Mesenchymal stem cell (in vitro differentiated cells and primary cell): ENCODE measurements at regions not wholly inside any gene's neighbourhood (a gene's known extent, or its start where the extent isn't known, plus 50 kb on each side); places are given as distances from the start of the nearest gene placed in this dataset.

ENCODE experiments used
- DNase-seq: peaks from one replicate; pipeline ENCODE4 v3.0.0-alpha.2; 2013
- H2AFZ ChIP-seq: one replicate; pipeline ENCODE4 v1.6.1; 2013; ENCODE audit warnings: low read depth, mild to moderate bottlenecking, control low read depth, inconsistent platforms, low read length, moderate library complexity
- H2AK5ac ChIP-seq: 2 replicates; pipeline ENCODE4 v1.6.1; 2013; ENCODE audit warnings: low read length, moderate library complexity, mild to moderate bottlenecking, inconsistent platforms; ENCODE audit not compliant: severe bottlenecking
- H2BK120ac ChIP-seq: one replicate; pipeline ENCODE4 v1.6.1; 2013; ENCODE audit warnings: low read depth, mild to moderate bottlenecking, inconsistent platforms, low read length, moderate library complexity
- H2BK12ac ChIP-seq, 2 experiments: one replicate each; pipeline ENCODE4 v1.6.1; 2013; ENCODE audit warnings: inconsistent platforms in 2 of 2, low read length in 2 of 2, mild to moderate bottlenecking in 2 of 2, moderate library complexity in 2 of 2, control low read depth in 1 of 2
- H2BK15ac ChIP-seq: one replicate; pipeline ENCODE4 v1.6.1; 2013; ENCODE audit warnings: mild to moderate bottlenecking, low read depth, inconsistent platforms; ENCODE audit not compliant: poor library complexity, severe bottlenecking
- H2BK5ac ChIP-seq: 2 replicates; pipeline ENCODE4 v1.6.1; 2013; ENCODE audit warnings: low read depth, mild to moderate bottlenecking, low read length, control low read depth, inconsistent platforms; ENCODE audit not compliant: poor library complexity, severe bottlenecking
- H3K14ac ChIP-seq, 2 experiments: one replicate each; pipeline ENCODE4 v1.6.1; 2013; ENCODE audit warnings: inconsistent platforms in 2 of 2, low read length in 2 of 2, control low read depth in 1 of 2, mild to moderate bottlenecking in 1 of 2, moderate library complexity in 1 of 2
- H3K18ac ChIP-seq, 2 experiments: one replicate each; pipeline ENCODE4 v1.6.1; 2013; ENCODE audit warnings: inconsistent platforms in 2 of 2, low read length in 2 of 2, control low read depth in 1 of 2, low read depth in 1 of 2, mild to moderate bottlenecking in 1 of 2
- H3K23ac ChIP-seq, 2 experiments: one replicate each; pipeline ENCODE4 v1.6.1; 2013; ENCODE audit warnings: inconsistent platforms in 2 of 2, low read length in 2 of 2, mild to moderate bottlenecking in 2 of 2, moderate library complexity in 2 of 2, control low read depth in 1 of 2
- H3K27ac ChIP-seq: 2 replicates; pipeline ENCODE4 v1.5.1; 2013; ENCODE audit warnings: mild to moderate bottlenecking, moderate library complexity, low read length, control low read depth, inconsistent platforms; ENCODE audit not compliant: poor library complexity, severe bottlenecking
- H3K27me3 ChIP-seq, 2 experiments: 2 replicates each; pipeline versions ENCODE4 v1.6.1 to v1.7.0; 2013; ENCODE audit warnings: low read length in 2 of 2, mild to moderate bottlenecking in 2 of 2, moderate library complexity in 2 of 2, control low read depth in 1 of 2, inconsistent platforms in 1 of 2; ENCODE audit not compliant: control insufficient read depth in 1 of 2, insufficient read depth in 1 of 2
- H3K36me3 ChIP-seq, 2 experiments: 2 replicates each; pipeline versions ENCODE4 v1.6.1 to v1.7.0; 2013; ENCODE audit warnings: low read length in 2 of 2, control low read depth in 1 of 2, inconsistent platforms in 1 of 2, low read depth in 1 of 2, mild to moderate bottlenecking in 1 of 2; ENCODE audit not compliant: insufficient read depth in 2 of 2, control insufficient read depth in 1 of 2
- H3K4ac ChIP-seq, 2 experiments: one replicate each; pipeline ENCODE4 v1.6.1; 2013; ENCODE audit warnings: inconsistent platforms in 2 of 2, low read length in 2 of 2, mild to moderate bottlenecking in 2 of 2, moderate library complexity in 2 of 2, control low read depth in 1 of 2, low read depth in 1 of 2
- H3K4me1 ChIP-seq: 2 replicates; pipeline ENCODE4 v1.6.1; 2013; ENCODE audit warnings: low read depth, low read length, control low read depth; ENCODE audit not compliant: control insufficient read depth, insufficient read depth
- H3K4me2 ChIP-seq: 2 replicates; pipeline ENCODE4 v1.6.1; 2013; ENCODE audit warnings: low read length, mild to moderate bottlenecking, inconsistent platforms; ENCODE audit not compliant: poor library complexity, severe bottlenecking
- H3K4me3 ChIP-seq, 2 experiments: 2 replicates each; pipeline versions ENCODE4 v1.5.1 to v1.7.0; 2013; ENCODE audit warnings: low read length in 2 of 2, mild to moderate bottlenecking in 2 of 2, control low read depth in 1 of 2, low read depth in 1 of 2; ENCODE audit not compliant: insufficient read depth in 1 of 2
- H3K79me1 ChIP-seq: replicated peaks from 2 replicates; pipeline ENCODE4 v1.6.1; 2013; ENCODE audit warnings: mild to moderate bottlenecking, control low read depth, low read length, inconsistent platforms; ENCODE audit not compliant: poor library complexity, severe bottlenecking
- H3K9ac ChIP-seq: 2 replicates; pipeline ENCODE4 v1.7.0; 2013; ENCODE audit warnings: mild to moderate bottlenecking, low read length, moderate library complexity
- H3K9me3 ChIP-seq: 2 replicates; pipeline ENCODE4 v1.7.0; 2013; ENCODE audit warnings: mild to moderate bottlenecking, low read length; ENCODE audit not compliant: control insufficient read depth
- H4K8ac ChIP-seq: one replicate; pipeline ENCODE4 v1.6.1; 2013; ENCODE audit warnings: inconsistent platforms, mild to moderate bottlenecking, low read length, moderate library complexity
- H4K91ac ChIP-seq: one replicate; pipeline ENCODE4 v1.6.1; 2013; ENCODE audit warnings: mild to moderate bottlenecking, low read length, inconsistent platforms
- WGBS: methylation state at CpG from one replicate; pipeline ENCODE4 v1.1.7; 2013; ENCODE audit warnings: mixed read lengths; 5-methylcytosine and 5-hydroxymethylcytosine counted together

DNA sequence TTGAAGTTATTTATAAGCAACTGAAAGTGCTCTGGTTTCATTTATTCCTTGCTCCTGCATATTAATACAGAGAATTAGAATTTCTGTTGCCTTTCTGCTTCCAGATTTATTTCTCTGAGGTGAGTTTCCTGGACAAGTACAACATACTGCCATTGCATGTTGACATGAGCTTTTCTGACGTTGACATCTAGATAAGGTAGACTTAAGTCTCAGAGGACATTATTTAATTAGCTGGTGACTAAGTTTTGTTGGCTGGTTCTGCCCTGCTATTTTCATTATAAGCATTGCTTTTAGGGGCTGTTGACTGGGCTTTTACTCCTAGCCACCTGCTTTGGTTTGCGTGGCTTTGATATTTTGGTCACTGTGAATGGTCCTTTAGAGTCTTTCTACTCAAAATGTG, 282.9 kb upstream of the SPRED2 start:
- H3K9me3 ChIP-seq = no peaks in the 10 kb centered on the region
- H3K14ac ChIP-seq = no peak overlapping the region
- WGBS = 85% methylated on average over 2 of the region's 2 CpGs
- H3K9ac ChIP-seq = no peak overlapping the region
- H4K8ac ChIP-seq = no peak overlapping the region
- no peak overlapping the region for H2BK12ac ChIP-seq
- H3K36me3 ChIP-seq = no peaks in the 10 kb centered on the region
- no peak overlapping the region for H3K4me3 ChIP-seq
- no peak overlapping the region for H3K4me2 ChIP-seq
- no peak overlapping the region for H2BK15ac ChIP-seq
- no peak overlapping the region for H2BK120ac ChIP-seq
- H3K4ac ChIP-seq = no peak overlapping the region
- H2BK5ac ChIP-seq = no peak overlapping the region
- H3K79me1 ChIP-seq = no peaks in the 10 kb centered on the region
- no peak overlapping the region for H3K23ac ChIP-seq
- H2AK5ac ChIP-seq = no peak overlapping the region
- peaks cover 2% of the 10 kb centered on the region for H3K4me1 ChIP-seq
- H2AFZ ChIP-seq = no peak overlapping the region
- no peak overlapping the region for H3K27ac ChIP-seq
- DNase-seq = no peak
- no peak overlapping the region for H4K91ac ChIP-seq
- no peak overlapping the region for H3K18ac ChIP-seq
- peaks cover 0 to 3% of the 10 kb centered on the region in 2 experiments for H3K27me3 ChIP-seq

DNA sequence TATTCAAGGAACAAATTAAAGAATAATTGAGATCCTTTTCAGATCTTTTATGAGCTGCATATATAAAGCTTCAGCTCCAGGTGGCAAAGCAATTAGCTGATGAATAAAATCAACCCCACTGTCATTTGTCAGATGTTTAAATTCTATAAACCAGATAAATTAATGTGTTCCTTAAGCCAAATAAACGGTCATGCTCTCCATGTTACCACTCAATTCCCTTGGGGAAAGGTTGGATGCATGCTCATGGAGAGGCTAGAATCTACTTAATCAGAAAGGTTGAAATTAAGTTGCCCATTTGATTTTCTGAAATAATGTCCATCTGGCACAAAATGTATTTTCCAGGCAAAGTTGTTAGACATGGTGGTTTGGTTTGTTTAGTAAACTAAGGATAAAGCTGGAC, 282.5 kb upstream of the SPRED2 start:
- Histone ChIP-seq H3K14ac (no peak overlapping the region), H3K4me2 (no peak overlapping the region), H3K4ac (no peak overlapping the region), H3K9ac (no peak overlapping the region), H2BK15ac (no peak overlapping the region), H3K27ac (no peak overlapping the region), H3K79me1 (no peaks in the 10 kb centered on the region), H4K91ac (no peak overlapping the region), H4K8ac (no peak overlapping the region), H2AK5ac (no peak overlapping the region), H2BK5ac (no peak overlapping the region), H2AFZ (no peak overlapping the region), H3K36me3 (no peaks in the 10 kb centered on the region), H3K23ac (no peak overlapping the region), H3K18ac (no peak overlapping the region), H3K4me3 (no peak overlapping the region), H2BK120ac (no peak overlapping the region), H3K9me3 (no peaks in the 10 kb centered on the region), H2BK12ac (no peak overlapping the region), H3K4me1 (peaks cover 4% of the 10 kb centered on the region), H3K27me3 (peaks cover 0 to 3% of the 10 kb centered on the region in 2 experiments)
- WGBS = 91% methylated on average over 1 of the region's 1 CpG
- no peak for DNase-seq

DNA sequence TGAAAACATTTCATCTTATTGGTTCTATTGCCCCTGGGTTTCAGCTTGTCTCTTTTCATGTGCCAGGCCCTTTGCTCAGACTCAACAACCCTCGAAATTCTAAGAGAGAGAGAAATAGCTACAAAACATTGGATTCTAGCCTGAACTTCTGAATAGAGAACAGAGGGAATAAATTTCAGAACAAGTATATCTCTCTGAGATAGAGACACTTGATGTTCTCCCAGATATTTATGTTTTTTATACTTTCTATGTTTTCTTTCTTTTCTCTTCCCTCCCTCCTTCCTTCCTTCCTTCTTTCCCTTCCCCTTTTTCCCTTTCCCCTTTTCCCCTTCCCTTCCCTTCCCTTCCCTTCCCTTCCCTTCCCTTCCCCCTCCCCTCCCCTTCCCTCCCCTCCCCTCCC, 279.5 kb upstream of the SPRED2 start:
- Histone ChIP-seq H3K4me2 (no peak overlapping the region), H3K23ac (no peak overlapping the region), H2AK5ac (no peak overlapping the region), H2BK120ac (no peak overlapping the region), H3K27ac (no peak overlapping the region), H3K4me3 (no peak overlapping the region), H3K18ac (no peak overlapping the region), H2BK5ac (no peak overlapping the region), H3K4ac (no peak overlapping the region), H2AFZ (no peak overlapping the region), H2BK15ac (no peak overlapping the region), H3K36me3 (no peaks in the 10 kb centered on the region), H4K8ac (no peak overlapping the region), H2BK12ac (no peak overlapping the region), H3K9ac (no peak overlapping the region), H3K27me3 (no peaks in the 10 kb centered on the region), H3K79me1 (no peaks in the 10 kb centered on the region), H3K9me3 (no peaks in the 10 kb centered on the region), H3K4me1 (peaks cover 4% of the 10 kb centered on the region), H4K91ac (no peak overlapping the region), H3K14ac (no peak overlapping the region)
- no peak for DNase-seq
- WGBS = no CpG with 5 or more reads among the region's 1 CpG

DNA sequence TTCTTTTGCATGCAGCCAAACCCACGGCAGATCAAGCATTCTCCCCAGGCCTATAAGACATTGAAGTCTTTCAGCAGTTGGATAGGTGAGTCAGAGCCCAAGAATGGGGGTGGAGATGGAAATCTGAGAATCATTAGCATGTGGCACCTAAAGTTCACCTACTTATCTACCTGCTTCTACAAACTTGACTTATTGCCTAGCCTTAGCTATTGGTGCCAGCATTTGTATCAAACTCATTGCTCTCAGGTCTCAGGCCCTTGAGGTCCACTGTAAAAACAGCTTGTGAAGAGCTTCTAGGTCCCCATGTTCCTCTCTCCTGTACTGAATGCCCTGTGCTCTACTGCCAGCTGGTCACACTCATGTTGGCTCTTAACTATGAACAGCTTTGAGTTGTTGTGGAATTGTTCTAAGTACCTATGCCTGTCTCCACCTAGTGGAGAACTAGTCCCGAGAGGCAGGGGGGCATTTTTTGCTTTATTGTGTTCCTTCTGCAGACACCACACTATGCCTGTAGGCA, 278.4 kb upstream of the SPRED2 start:
- Histone ChIP-seq H3K4me1 (peaks cover 4% of the 10 kb centered on the region), H2BK120ac (no peak overlapping the region), H2AFZ (no peak overlapping the region), H3K23ac (no peak overlapping the region), H2BK15ac (no peak overlapping the region), H3K79me1 (no peaks in the 10 kb centered on the region), H3K14ac (no peak overlapping the region), H3K4me2 (no peak overlapping the region), H3K18ac (no peak overlapping the region), H4K8ac (no peak overlapping the region), H2AK5ac (no peak overlapping the region), H3K4me3 (no peak overlapping the region), H3K36me3 (no peaks in the 10 kb centered on the region), H3K4ac (no peak overlapping the region), H3K27ac (no peak overlapping the region), H3K9me3 (no peaks in the 10 kb centered on the region), H4K91ac (no peak overlapping the region), H3K9ac (no peak overlapping the region), H2BK5ac (no peak overlapping the region), H2BK12ac (no peak overlapping the region), H3K27me3 (no peaks in the 10 kb centered on the region)
- DNase-seq = peak; percentile 10
- 90% methylated on average over 2 of the region's 2 CpGs for WGBS
